Adrenal gland (tissue), 5 donors: ENCODE measurements at regions not wholly inside any gene's neighbourhood (a gene's known extent, or its start where the extent isn't known, plus 50 kb on each side); places are given as distances from the start of the nearest gene placed in this dataset.

Experiments used
- CTCF ChIP-seq, 6 experiments: fragments of 450-650 bp in 4 of 6; fragments of 200-600 bp in 2 of 6; sonication (generic) in 1 of 6; IDR thresholded peaks; 1 replicate in 5 of 6; 2 replicates in 1 of 6; pipeline versions ENCODE4 v1.5.1 to v1.8.0; 2016 to 2021; ENCODE audit warnings: antibody characterized with exemption in 6 of 6, mild to moderate bottlenecking in 2 of 6, moderate library complexity in 1 of 6
- POLR2A ChIP-seq, 2 donors: fragments of 450-650 bp; IDR thresholded peaks; one replicate each; pipeline ENCODE4 v1.6.1; 2017; ENCODE audit warnings: antibody characterized with exemption in 2 of 2, mild to moderate bottlenecking in 2 of 2, moderate library complexity in 1 of 2
- donor health status: DM: no; HTN: no; CAD: no.

- no peak for TF ChIP-seq CTCF (IDR thresholded peaks at IDR 0.05)
- TF ChIP-seq POLR2A (IDR thresholded peaks at IDR 0.05): no peak
Observed at GRCh38 chr7:123348690-123349089, 148.9 kb upstream of the SLC13A1 start.
